GM21381 (cell line): ENCODE measurements at regions not wholly inside any gene's neighbourhood (a gene's known extent, or its start where the extent isn't known, plus 50 kb on each side); places are given as distances from the start of the nearest gene placed in this dataset.
A peak's percentile ranks its signal among the peaks of the same experiment; 100 is the strongest.
"Not testable (repeated sequence)": the region's sequence is repeated elsewhere in the genome, so short reads cannot be mapped to it uniquely, and the experiment has no call there.

ENCODE experiments used
- ATAC-seq: cut with Tn5 transposase; IDR thresholded peaks from one replicate; pipeline ENCODE4 v1.9.1; 2021; ENCODE audit warnings: mild to moderate bottlenecking, moderate library complexity; ENCODE audit not compliant: unreplicated experiment

- no peak for ATAC-seq
Observed at GRCh38 chr10:57696641-57697040, 571.1 kb downstream of the IPMK start.

DNA sequence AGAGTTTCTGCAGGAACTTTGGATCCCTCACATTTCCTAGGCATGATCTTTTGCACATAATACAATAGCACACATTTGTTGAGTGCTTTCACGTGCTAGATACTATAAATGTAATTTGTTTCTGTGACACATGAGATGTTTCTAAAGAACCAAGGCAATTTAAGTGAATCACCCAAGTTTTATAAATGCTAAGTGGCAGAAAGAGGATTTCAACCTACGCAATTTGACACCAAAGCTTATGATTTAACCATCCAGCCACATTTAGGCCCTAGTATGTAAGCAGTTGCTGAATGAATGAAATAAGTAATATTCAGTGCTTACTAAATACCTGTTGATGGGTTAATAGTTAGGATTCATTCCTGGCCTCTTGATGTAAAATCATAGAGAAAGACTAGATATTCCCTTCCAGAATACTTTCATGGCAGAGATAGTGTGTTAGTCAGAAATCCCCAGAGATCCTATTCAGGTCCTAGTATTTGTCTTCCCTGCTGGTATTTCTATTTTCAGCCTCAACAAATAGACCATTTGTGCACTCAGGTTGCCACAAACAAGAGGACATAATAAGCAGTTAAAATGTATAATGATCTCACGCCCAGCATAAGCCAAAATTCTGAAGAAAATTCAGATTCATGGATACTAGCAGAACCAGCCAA is 572.6 kb downstream of the IPMK start:
- ATAC-seq, result no peak

DNA sequence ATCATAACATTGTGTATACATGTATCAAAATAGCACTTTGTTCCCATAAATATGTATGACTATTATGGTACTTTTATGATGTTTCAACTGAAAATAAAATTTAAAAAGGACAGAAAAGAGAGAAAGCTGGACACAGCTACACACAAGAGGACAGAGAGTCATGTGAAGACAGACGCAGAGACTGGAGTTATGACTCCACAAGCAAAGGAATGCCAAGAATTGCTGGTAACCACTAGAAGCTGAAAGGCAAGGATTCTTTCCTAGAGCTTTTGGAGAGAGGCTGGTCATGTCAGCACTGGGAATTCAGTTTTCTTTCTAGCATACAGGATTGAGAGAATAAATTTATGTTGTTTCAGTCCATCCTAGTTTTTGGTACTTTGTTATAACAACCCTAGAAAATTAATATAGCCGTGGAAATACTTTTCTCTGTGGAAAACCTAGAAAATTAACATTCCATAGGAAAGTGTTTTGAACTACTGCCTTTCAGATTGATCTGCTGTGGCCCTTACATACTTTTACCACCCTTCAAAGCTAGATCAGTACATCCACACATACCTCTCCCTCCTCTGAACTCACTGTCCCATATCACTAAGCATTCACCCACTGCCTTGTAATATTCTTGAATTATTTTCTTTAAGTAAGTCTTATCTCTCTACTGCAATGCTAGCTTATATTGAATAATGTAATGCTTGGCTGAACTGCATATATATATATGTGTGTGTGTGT is 575.3 kb downstream of the IPMK start:
- ATAC-seq, result no peak

- ATAC-seq, result no peak
Observed at GRCh38 chr10:57689596-57690297, 577.9 kb downstream of the IPMK start.

DNA sequence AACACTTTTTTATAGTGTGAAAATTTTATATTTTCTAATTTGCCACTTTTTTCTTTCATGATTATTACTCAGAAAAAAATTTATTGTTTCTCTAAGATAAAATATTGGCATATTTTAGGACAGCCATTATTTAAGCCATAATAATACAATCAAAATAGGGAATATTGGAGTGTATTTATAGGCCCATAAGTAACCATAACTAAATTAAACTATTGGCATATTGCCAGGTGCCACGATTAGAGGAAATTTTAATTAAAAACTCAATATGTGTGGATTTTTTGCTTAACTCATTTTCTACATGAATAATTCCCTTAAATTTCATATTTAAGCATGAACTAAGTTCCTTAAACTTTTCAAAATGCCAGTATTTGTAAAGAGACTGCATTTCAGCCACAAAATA is 587.8 kb downstream of the IPMK start:
- no peak for ATAC-seq

DNA sequence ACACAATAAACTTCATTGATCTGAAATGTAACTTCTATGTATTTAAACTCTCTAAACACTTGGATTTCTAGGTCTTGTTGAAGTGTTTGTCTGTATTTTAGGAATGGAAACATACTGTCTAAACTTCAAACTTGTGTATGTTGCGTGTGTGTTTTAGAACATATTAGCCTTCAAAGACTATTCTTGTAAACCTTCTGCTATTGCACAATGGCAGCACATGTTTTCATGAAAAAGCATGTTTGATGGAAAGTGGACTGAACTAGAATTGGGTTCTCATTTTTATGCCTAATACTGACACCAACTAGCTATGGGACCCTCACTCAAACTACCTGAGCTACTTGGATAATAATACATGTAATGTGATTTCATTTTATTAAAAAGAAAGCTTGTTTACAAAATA is 592.6 kb downstream of the IPMK start:
- ATAC-seq, result no peak

DNA sequence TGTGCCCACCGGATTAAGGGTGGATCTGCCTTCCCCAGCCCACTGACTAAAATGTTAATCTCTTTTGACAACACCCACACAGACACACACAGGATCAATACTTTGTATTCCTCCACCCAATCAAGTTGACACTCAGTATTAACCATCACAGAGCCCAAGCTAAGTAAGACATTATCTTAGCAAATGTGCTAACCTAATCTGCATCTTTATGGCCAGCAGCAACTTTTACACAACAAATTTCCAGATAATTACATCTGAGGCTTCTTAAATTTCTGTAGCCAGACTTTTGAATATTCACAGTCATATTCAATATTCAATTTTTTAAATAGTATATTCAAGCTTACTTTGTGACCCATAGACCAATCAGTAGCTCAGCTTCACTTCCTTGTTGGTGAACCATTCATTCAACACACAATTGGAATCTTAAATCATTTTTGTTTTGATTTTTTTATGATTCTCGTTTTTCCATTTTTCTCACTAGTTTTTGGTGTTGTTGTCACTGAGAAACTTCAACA is 594.2 kb downstream of the IPMK start:
- ATAC-seq, result no peak

GRCh38 chr10:57664815-57665214 is 602.9 kb downstream of the IPMK start:
- ATAC-seq, result no peak

DNA sequence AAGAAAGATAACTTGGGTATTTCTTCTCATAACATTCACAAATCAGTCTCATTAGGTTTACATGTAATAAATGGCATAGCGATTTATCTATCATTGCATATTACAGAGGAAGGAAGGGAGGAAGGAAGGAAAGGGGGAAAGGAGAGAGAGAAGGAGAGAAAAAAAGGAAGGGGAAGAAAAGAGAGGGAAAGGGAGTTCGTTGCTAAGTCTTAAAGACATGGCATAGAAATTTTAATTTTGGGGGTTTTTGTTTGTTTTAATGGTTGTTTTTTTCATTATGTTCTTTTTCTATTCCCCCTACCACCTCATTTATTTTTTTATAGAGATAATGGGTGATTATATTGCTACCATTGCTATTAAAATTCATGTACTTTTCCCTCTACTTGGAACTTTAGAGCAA is 604.3 kb downstream of the IPMK start:
- no peak for ATAC-seq

DNA sequence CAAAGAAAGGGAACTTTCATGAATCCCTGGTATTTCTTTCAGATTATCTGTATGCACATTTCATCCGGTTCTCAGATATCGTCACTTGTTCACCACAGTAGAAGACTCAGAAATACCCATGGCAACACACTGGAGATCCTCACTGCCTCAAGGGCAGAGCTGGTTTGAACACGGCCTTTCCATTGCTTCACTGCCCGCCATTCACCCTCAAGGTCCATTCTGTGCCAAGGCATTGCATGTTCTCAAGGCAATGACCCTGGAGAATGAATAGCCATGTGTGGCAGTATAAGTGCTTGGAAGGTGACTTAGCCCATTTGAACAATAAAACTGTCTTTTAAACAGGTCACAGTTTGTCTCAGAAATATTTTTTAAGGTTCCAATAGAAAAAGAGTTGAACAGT is 606.5 kb downstream of the IPMK start:
- ATAC-seq, result no peak

GRCh38 chr10:57657164-57657765 is 610.4 kb downstream of the IPMK start:
- ATAC-seq, result peak; percentile 96

GRCh38 chr10:57654856-57655255 is 612.8 kb downstream of the IPMK start:
- ATAC-seq, result no peak

GRCh38 chr10:57645108-57645507 is 622.6 kb downstream of the IPMK start:
- ATAC-seq, result not testable (repeated sequence)

- ATAC-seq, result no peak
Observed at GRCh38 chr10:57638411-57638810, 629.3 kb downstream of the IPMK start.

GRCh38 chr10:57628592-57629284 is 639.0 kb downstream of the IPMK start:
- ATAC-seq, result no peak

- ATAC-seq, result no peak
Observed at GRCh38 chr10:57627642-57628178, 640.0 kb downstream of the IPMK start.

DNA sequence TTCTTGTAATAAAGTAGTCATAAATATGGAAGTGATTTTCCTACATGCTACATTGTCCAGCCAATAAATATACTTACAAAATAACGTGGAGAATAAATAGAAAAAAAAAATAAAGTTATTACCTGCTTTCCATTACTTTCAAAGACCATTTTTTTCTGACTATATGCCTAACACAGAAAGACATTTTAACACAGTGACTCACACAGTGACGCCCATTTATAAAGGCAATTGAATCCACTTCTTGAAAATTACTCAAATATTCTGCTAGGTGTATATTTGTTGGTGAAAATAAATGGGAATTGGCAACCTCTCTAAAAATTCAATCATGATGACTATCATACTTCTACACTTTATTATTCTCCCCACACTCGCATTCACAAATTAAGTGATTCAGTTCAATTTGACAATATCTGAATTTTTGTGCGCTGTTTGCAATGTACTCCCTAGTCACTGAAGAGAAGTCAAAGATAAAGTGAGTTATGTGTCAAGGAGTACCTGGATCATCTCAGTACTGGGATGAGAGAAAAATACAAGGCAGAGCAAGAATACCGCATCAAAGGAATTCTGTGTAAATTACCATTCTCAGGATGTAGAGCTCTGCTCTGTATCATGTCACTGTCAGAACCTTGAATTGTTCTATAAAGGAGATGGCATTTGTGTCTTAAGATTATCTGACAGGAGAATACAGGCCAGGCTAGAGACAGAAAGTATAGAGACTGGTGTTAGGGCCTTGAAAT is 642.7 kb downstream of the IPMK start:
- ATAC-seq, result no peak

DNA sequence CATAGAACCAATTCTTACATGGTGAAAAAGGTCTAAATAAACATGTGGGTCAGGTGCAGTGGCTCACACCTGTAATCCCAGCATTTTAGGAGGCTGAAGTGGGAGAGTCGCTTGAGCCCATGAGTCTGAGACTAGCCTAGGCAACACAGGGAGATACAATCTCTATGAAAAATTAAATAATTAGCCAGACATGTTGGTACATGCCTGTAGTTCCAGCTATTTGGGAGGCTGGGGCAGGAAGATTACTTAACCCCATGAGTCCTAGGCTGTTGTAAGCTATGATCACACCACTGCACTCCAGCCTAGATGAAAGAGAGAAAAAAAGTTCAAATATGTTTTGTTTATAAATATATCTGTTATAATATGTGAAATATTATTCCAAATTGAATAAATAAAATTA is 643.6 kb downstream of the IPMK start:
- no peak for ATAC-seq

DNA sequence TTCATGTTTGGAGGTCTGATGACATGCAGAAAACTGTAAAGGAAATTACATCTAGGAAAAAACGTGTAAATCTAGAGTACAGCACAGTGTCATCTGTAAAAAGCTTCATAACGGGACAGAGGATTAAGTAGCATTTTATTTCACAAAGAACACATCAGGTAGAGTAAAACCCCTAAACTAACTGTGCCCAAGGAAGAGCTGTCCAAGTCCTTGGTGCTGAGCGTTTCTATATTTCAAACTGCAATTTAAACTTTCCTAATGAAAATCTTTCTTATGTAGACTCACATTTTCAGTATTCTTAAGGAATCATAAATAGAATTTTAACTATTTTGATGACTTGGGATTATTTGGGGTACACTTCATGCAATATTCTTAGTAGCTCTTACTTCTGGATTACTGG is 646.2 kb downstream of the IPMK start:
- no peak for ATAC-seq

DNA sequence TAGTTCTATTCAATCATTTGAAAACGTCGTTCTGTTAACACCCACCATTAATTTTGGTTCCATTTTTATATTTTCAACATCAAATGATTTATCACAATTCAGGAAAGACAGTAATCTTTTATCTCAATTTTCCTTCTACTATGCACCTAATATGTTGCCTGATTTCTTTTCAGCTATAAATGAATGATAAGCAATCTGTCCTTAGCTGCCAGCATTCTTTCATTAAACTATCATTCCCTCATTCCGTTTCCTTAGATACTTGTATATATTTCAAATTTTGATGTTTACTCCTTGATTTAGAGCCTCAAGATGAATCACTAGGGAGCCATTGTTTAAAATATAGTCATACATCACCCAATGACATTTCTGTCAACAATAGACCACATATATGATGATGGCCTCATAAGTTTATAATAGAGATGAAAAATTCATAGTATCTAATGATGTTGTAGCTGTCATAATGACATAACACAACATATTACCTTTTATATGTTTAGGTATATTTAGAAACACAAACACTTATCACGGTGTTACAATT is 661.7 kb downstream of the IPMK start:
- ATAC-seq, result no peak
